Sigmoid colon (tissue), 6 donors: ENCODE measurements at regions not wholly inside any gene's neighbourhood (a gene's known extent, or its start where the extent isn't known, plus 50 kb on each side); places are given as distances from the start of the nearest gene placed in this dataset.

Source experiments
- DNase-seq: peaks from one replicate; pipeline ENCODE4 v3.0.0-alpha.2; 2019
- H3K27ac ChIP-seq, 4 donors: fragments of 200-600 bp; sonication (generic); one replicate each; pipeline ENCODE4 v1.5.1; 2016 to 2019; ENCODE audit warnings: mild to moderate bottlenecking in 1 of 4
- H3K27me3 ChIP-seq, 3 donors: fragments of 200-600 bp; sonication (generic); one replicate each; pipeline ENCODE4 v1.5.1; 2019; ENCODE audit warnings: mild to moderate bottlenecking in 1 of 3
- H3K36me3 ChIP-seq, 4 donors: fragments of 200-600 bp; sonication (generic); one replicate each; pipeline ENCODE4 v1.5.1; 2016 to 2019
- H3K4me1 ChIP-seq, 4 donors: fragments of 200-600 bp; sonication (generic); one replicate each; pipeline ENCODE4 v1.5.1; 2017 to 2019
- H3K4me3 ChIP-seq, 4 donors: fragments of 200-600 bp; sonication (generic); one replicate each; pipeline ENCODE4 v1.5.1; 2017 to 2019; ENCODE audit warnings: mild to moderate bottlenecking in 2 of 4, moderate library complexity in 1 of 4
- H3K9me3 ChIP-seq, 4 donors: fragments of 200-600 bp in 3 of 4; sonication (generic) in 3 of 4; one replicate each; pipeline versions ENCODE4 v1.5.1 to v1.6.1; 2013 to 2019
- CTCF ChIP-seq, 4 experiments: fragments of 450-650 bp in 3 of 4; fragments of 200-600 bp in 1 of 4; IDR thresholded peaks; one replicate each; pipeline ENCODE4 v1.5.1; 2016 to 2019; ENCODE audit warnings: antibody characterized with exemption in 4 of 4, mild to moderate bottlenecking in 3 of 4, moderate library complexity in 2 of 4
- EP300 ChIP-seq, 4 donors: sonication (generic); formaldehyde crosslinking; IDR thresholded peaks; one replicate each; pipeline ENCODE4 v1.6.1; 2017; ENCODE audit warnings: antibody characterized with exemption in 4 of 4
- POLR2A ChIP-seq, 2 donors: fragments of 450-650 bp; IDR thresholded peaks; one replicate each; pipeline ENCODE4 v1.6.1; 2016; ENCODE audit warnings: antibody characterized with exemption in 2 of 2, mild to moderate bottlenecking in 2 of 2, moderate library complexity in 2 of 2
- POLR2AphosphoS5 ChIP-seq, 4 donors: sonication (generic); formaldehyde crosslinking; IDR thresholded peaks; one replicate each; pipeline ENCODE4 v1.6.1; 2017; ENCODE audit warnings: antibody characterized with exemption in 4 of 4
- WGBS, 2 donors: extraction: QIAGEN DNeasy Blood & Tissue Kit; methylation state at CpG; one replicate each; pipeline ENCODE4 v1.1.7; 2013; 5-methylcytosine and 5-hydroxymethylcytosine counted together
- intact Hi-C: fragments of 100-400 bp; cut with DNase I; formaldehyde crosslinking; loops from one replicate; pipeline ENCODE4 v1.15.1; 2023
- donor health status: healthy with polysubstance abuse.
- donor health status: healthy.

- Histone ChIP-seq H3K9me3 (no peaks in the 10 kb centered on the region), H3K4me3 (no peak overlapping the region), H3K36me3 (no peaks in the 10 kb centered on the region), H3K4me1 (peaks cover 0 to 28% (median 13%) of the 10 kb centered on the region in 4 donors), H3K27me3 (no peaks in the 10 kb centered on the region), H3K27ac (no peak overlapping the region)
- WGBS, 2 donors: 99 to 100% methylated on average over 2 of the region's 2 CpGs
- intact Hi-C loops: no loop called here
- TF ChIP-seq POLR2AphosphoS5 (IDR thresholded peaks at IDR 0.05) (no peak), EP300 (IDR thresholded peaks at IDR 0.05) (no peak), POLR2A (IDR thresholded peaks at IDR 0.05) (no peak), CTCF (IDR thresholded peaks at IDR 0.05) (no peak)
- DNase-seq: no peak
Measured at GRCh38 chr1:87938631-87939030, 610.0 kb downstream of the LMO4 start.

DNA sequence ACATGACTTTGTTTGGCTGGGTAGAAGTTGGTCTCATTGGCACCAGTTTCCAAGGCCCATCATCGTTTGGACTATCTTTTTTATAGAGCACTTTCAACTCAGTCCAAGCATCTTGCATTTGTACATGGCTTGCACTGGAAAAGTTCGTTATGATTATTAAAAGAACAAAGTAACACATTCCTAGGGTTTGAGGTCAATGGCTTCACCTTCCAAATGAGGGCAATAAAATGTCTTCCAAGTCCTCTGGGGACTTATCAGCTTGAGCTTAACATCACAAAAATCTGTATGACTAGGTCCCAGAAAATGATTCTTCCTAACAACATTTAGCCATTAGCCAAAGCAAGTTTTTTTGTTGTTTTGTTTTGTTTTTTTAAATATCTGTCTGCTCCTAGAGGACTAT, 610.8 kb downstream of the LMO4 start:
- Histone ChIP-seq H3K9me3 (no peaks in the 10 kb centered on the region), H3K36me3 (no peaks in the 10 kb centered on the region), H3K4me1 (peaks cover 0 to 28% (median 13%) of the 10 kb centered on the region in 4 donors), H3K4me3 (no peak overlapping the region), H3K27me3 (no peaks in the 10 kb centered on the region), H3K27ac (no peak overlapping the region)
- no peak for DNase-seq
- intact Hi-C loops: no loop called here
- WGBS, 2 donors: 41 to 69% methylated on average over 2 of the region's 2 CpGs
- no peak for TF ChIP-seq POLR2AphosphoS5 (IDR thresholded peaks at IDR 0.05)
- TF ChIP-seq POLR2A (IDR thresholded peaks at IDR 0.05): no peak
- TF ChIP-seq CTCF (IDR thresholded peaks at IDR 0.05): no peak
- TF ChIP-seq EP300 (IDR thresholded peaks at IDR 0.05): no peak

- Histone ChIP-seq H3K4me1 (peaks cover 0 to 28% (median 13%) of the 10 kb centered on the region in 4 donors), H3K27ac (no peak overlapping the region), H3K4me3 (no peak overlapping the region), H3K9me3 (no peaks in the 10 kb centered on the region), H3K36me3 (no peaks in the 10 kb centered on the region), H3K27me3 (no peaks in the 10 kb centered on the region)
- intact Hi-C loops: no loop called here
- no peak for TF ChIP-seq EP300 (IDR thresholded peaks at IDR 0.05)
- TF ChIP-seq POLR2AphosphoS5 (IDR thresholded peaks at IDR 0.05): no peak
- 92 to 93% methylated on average over 4 of the region's 4 CpGs for WGBS, 2 donors
- no peak for DNase-seq
Measured at GRCh38 chr1:87940421-87940820, 611.7 kb downstream of the LMO4 start.

- intact Hi-C loops: no loop called here
- TF ChIP-seq POLR2A (IDR thresholded peaks at IDR 0.05) (no peak), POLR2AphosphoS5 (IDR thresholded peaks at IDR 0.05) (no peak), CTCF (IDR thresholded peaks at IDR 0.05) (no peak), EP300 (IDR thresholded peaks at IDR 0.05) (no peak)
- Histone ChIP-seq H3K36me3 (no peaks in the 10 kb centered on the region), H3K27me3 (no peaks in the 10 kb centered on the region), H3K27ac (peak overlapping the region in 1 of 4 donors; percentile 18), H3K9me3 (no peaks in the 10 kb centered on the region), H3K4me3 (no peak overlapping the region), H3K4me1 (peaks cover 0 to 28% (median 13%) of the 10 kb centered on the region in 4 donors)
- no peak for DNase-seq
- 11 to 13% methylated on average over 1 of the region's 1 CpG for WGBS, 2 donors
Measured at GRCh38 chr1:87941337-87941946, 612.8 kb downstream of the LMO4 start.

DNA sequence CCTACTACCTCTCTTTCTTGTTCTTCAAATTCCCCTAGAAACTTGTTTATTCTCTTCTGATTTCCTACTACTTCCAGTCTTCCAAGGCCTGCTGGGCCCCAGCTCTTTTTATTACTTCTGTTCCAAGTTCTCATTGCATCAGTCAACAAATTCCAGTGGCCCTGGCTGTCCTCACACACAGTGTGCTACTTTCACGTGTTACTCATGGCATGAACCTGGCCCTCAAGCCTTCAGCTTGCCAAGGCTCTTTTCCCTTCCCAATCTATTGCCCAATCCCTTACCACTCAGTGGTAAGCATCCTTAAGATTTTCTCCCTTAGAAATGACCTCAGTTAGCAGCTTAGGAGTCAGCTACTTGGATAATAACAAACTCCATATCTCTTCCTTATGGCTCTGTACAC, 613.5 kb downstream of the LMO4 start:
- TF ChIP-seq EP300 (IDR thresholded peaks at IDR 0.05) (no peak), POLR2AphosphoS5 (IDR thresholded peaks at IDR 0.05) (peak in 1 of 4 donors; percentile 56), CTCF (IDR thresholded peaks at IDR 0.05) (no peak), POLR2A (IDR thresholded peaks at IDR 0.05) (no peak)
- H3K27me3 ChIP-seq: no peaks in the 10 kb centered on the region
- intact Hi-C loops: no loop called here
- H3K4me1 ChIP-seq: peaks cover 0 to 28% (median 13%) of the 10 kb centered on the region in 4 donors
- peak overlapping the region in 2 of 4 donors; percentile 18 to 30 for H3K27ac ChIP-seq
- H3K36me3 ChIP-seq: no peaks in the 10 kb centered on the region
- H3K9me3 ChIP-seq: no peaks in the 10 kb centered on the region
- 61 to 66% methylated on average over 1 of the region's 1 CpG for WGBS, 2 donors
- no peak overlapping the region for H3K4me3 ChIP-seq
- peak; percentile 65 for DNase-seq
